ENCODE measurements at regions not wholly inside any gene's neighbourhood (a gene's known extent, or its start where the extent isn't known, plus 50 kb on each side); places are given as distances from the start of the nearest gene placed in this dataset.

- H3K27ac ChIP-seq (ENCODE audit: low read depth, low read length): no peak overlapping the region
- no peaks in the 10 kb centered on the region for H3K36me3 ChIP-seq (ENCODE audit: control insufficient read depth, low read length)
- H3K27me3 ChIP-seq (ENCODE audit: control insufficient read depth, low read length): no peaks in the 10 kb centered on the region
- H4K20me1 ChIP-seq (ENCODE audit: control insufficient read depth, insufficient read depth, low read depth, low read length): no peaks in the 10 kb centered on the region
- H3K4me2 ChIP-seq (ENCODE audit: low read length): no peak overlapping the region
- no peaks in the 10 kb centered on the region for H3K79me2 ChIP-seq (ENCODE audit: control insufficient read depth, low read length)
- H3K9me2 ChIP-seq (replicated peaks; ENCODE audit: control insufficient read depth, low read length): no peaks in the 10 kb centered on the region
- TF ChIP-seq, protein P1, sequence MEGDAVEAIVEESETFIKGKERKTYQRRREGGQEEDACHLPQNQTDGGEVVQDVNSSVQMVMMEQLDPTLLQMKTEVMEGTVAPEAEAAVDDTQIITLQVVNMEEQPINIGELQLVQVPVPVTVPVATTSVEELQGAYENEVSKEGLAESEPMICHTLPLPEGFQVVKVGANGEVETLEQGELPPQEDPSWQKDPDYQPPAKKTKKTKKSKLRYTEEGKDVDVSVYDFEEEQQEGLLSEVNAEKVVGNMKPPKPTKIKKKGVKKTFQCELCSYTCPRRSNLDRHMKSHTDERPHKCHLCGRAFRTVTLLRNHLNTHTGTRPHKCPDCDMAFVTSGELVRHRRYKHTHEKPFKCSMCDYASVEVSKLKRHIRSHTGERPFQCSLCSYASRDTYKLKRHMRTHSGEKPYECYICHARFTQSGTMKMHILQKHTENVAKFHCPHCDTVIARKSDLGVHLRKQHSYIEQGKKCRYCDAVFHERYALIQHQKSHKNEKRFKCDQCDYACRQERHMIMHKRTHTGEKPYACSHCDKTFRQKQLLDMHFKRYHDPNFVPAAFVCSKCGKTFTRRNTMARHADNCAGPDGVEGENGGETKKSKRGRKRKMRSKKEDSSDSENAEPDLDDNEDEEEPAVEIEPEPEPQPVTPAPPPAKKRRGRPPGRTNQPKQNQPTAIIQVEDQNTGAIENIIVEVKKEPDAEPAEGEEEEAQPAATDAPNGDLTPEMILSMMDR (IDR thresholded peaks at IDR 0.05; ENCODE audit: low read depth, low read length, poor library complexity, severe bottlenecking): no peak
- TF ChIP-seq EZH2phosphoT487 (IDR thresholded peaks at IDR 0.05; ENCODE audit: borderline replicate concordance, low read length): no peak
- H3F3A ChIP-seq (ENCODE audit: control insufficient read depth, insufficient read depth): no peaks in the 10 kb centered on the region
- no peak overlapping the region for H3K4me3 ChIP-seq (ENCODE audit: low read length)
- no peaks in the 10 kb centered on the region for H3K9me3 ChIP-seq (ENCODE audit: control insufficient read depth, insufficient read depth, low read length)
- H3K4me1 ChIP-seq (ENCODE audit: control insufficient read depth, low read length): no peaks in the 10 kb centered on the region
These were observed 2294.7 kb downstream of the PCDH9 start for GRCh38 chr13:64935441-64935840.

DNA sequence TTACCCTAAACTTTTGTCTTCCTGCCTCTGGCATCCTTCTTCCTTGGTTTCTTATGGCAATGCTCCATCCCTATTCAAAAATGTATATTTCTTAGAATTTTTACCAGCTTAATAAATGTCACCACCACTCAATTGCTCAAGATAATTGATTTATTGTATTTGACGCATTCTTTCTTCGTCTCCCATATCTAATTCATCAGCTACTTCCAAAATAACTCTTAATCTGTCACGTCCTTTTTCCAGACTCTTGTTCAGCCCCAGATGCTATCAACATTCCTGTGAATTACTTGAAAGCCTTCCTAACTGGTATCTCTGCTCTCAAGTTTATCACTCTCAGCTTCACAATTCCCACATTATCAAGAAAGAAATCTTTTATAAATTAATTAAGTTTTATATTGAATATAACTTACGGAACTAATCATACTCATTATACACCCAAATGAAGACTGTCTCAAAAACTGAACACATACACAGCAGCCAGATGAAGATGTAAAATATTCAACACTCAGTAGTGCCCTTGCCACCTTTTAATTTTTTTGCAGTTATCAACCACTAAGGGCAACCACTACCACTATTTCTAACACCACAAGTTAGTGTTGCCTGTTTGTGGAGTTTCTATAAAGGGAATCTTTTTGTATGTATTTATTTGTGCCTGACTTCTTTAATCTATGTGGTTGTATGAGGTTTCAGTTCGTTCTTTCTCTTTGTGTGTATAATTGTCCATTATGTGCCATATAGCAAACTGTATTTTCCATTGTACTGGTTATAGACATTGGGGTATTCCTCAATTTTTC, 2295.4 kb downstream of the PCDH9 start:
- Histone ChIP-seq H3F3A (ENCODE audit: control insufficient read depth, insufficient read depth) (no peaks in the 10 kb centered on the region), H3K27me3 (ENCODE audit: control insufficient read depth, low read length) (no peaks in the 10 kb centered on the region), H3K4me3 (ENCODE audit: low read length) (no peak overlapping the region), H3K9me3 (ENCODE audit: control insufficient read depth, insufficient read depth, low read length) (no peaks in the 10 kb centered on the region), H4K20me1 (ENCODE audit: control insufficient read depth, insufficient read depth, low read depth, low read length) (no peaks in the 10 kb centered on the region), H3K36me3 (ENCODE audit: control insufficient read depth, low read length) (no peaks in the 10 kb centered on the region), H3K4me1 (ENCODE audit: control insufficient read depth, low read length) (no peaks in the 10 kb centered on the region), H3K79me2 (ENCODE audit: control insufficient read depth, low read length) (no peaks in the 10 kb centered on the region), H3K9me2 (replicated peaks; ENCODE audit: control insufficient read depth, low read length) (no peaks in the 10 kb centered on the region), H3K4me2 (ENCODE audit: low read length) (no peak overlapping the region), H3K27ac (ENCODE audit: low read depth, low read length) (no peak overlapping the region)
- TF ChIP-seq EZH2phosphoT487 (IDR thresholded peaks at IDR 0.05; ENCODE audit: borderline replicate concordance, low read length): no peak
- TF ChIP-seq, protein P1 (IDR thresholded peaks at IDR 0.05; ENCODE audit: low read depth, low read length, poor library complexity, severe bottlenecking): no peak

DNA sequence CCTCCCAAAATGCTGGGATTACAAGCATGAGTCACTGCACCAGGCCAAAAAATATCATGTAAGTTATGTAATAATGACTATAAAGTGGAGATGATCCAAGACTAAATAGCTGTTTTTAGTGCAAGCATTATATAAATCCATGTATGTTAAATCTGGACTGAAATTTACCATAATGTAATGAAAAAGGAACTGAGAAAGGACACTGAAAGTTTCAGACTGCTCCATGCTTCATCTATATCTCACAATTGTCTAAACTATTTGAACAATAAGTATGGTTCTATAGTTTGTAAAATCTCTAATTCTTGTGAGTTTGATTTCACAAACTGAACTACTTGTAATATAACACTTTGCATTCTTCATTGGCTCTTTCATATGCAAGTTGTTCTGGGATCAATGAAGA, 2299.5 kb downstream of the PCDH9 start:
- Histone ChIP-seq H3K4me3 (ENCODE audit: low read length) (no peak overlapping the region), H3F3A (ENCODE audit: control insufficient read depth, insufficient read depth) (no peaks in the 10 kb centered on the region), H3K36me3 (ENCODE audit: control insufficient read depth, low read length) (no peaks in the 10 kb centered on the region), H3K27ac (ENCODE audit: low read depth, low read length) (no peak overlapping the region), H3K27me3 (ENCODE audit: control insufficient read depth, low read length) (no peaks in the 10 kb centered on the region), H3K79me2 (ENCODE audit: control insufficient read depth, low read length) (no peaks in the 10 kb centered on the region), H4K20me1 (ENCODE audit: control insufficient read depth, insufficient read depth, low read depth, low read length) (no peaks in the 10 kb centered on the region), H3K4me2 (ENCODE audit: low read length) (no peak overlapping the region), H3K9me3 (ENCODE audit: control insufficient read depth, insufficient read depth, low read length) (no peaks in the 10 kb centered on the region; the same call in 1 of the 2 replicates), H3K4me1 (ENCODE audit: control insufficient read depth, low read length) (no peaks in the 10 kb centered on the region), H3K9me2 (replicated peaks; ENCODE audit: control insufficient read depth, low read length) (no peaks in the 10 kb centered on the region)
- TF ChIP-seq, protein P1 (IDR thresholded peaks at IDR 0.05; ENCODE audit: low read depth, low read length, poor library complexity, severe bottlenecking): no peak
- TF ChIP-seq EZH2phosphoT487 (IDR thresholded peaks at IDR 0.05; ENCODE audit: borderline replicate concordance, low read length): no peak
